ENCODE measurements at regions not wholly inside any gene's neighbourhood (a gene's known extent, or its start where the extent isn't known, plus 50 kb on each side); places are given as distances from the start of the nearest gene placed in this dataset.

- Histone ChIP-seq H3K36me3 (ENCODE audit: control insufficient read depth, insufficient read depth, low read length) (no peaks in the 10 kb centered on the region), H3K27ac (ENCODE audit: insufficient read depth, low read length, poor library complexity, severe bottlenecking) (no peak overlapping the region), H3K4me1 (ENCODE audit: control insufficient read depth, insufficient read depth, low read length, poor library complexity, severe bottlenecking) (no peaks in the 10 kb centered on the region), H3K4me3 (ENCODE audit: insufficient read depth, low read depth, low read length, poor library complexity, severe bottlenecking) (no peak overlapping the region), H3K9me3 (ENCODE audit: control insufficient read depth, low read length) (no peaks in the 10 kb centered on the region), H3K27me3 (replicated peaks; ENCODE audit: control insufficient read depth, insufficient read depth, low read length, poor library complexity, severe bottlenecking) (peaks cover 3% of the 10 kb centered on the region)
- DNase-seq = no peak
Observed at GRCh38 chr22:47245286-47245685, 482.8 kb downstream of the TBC1D22A start.

- H3K27me3 ChIP-seq (replicated peaks; ENCODE audit: control insufficient read depth, insufficient read depth, low read length, poor library complexity, severe bottlenecking) = peaks cover 3% of the 10 kb centered on the region
- no peak overlapping the region for H3K27ac ChIP-seq (ENCODE audit: insufficient read depth, low read length, poor library complexity, severe bottlenecking)
- DNase-seq = no peak
- no peaks in the 10 kb centered on the region for H3K36me3 ChIP-seq (ENCODE audit: control insufficient read depth, insufficient read depth, low read length)
- no peaks in the 10 kb centered on the region for H3K4me1 ChIP-seq (ENCODE audit: control insufficient read depth, insufficient read depth, low read length, poor library complexity, severe bottlenecking)
- no peaks in the 10 kb centered on the region for H3K9me3 ChIP-seq (ENCODE audit: control insufficient read depth, low read length)
- no peak overlapping the region for H3K4me3 ChIP-seq (ENCODE audit: insufficient read depth, low read depth, low read length, poor library complexity, severe bottlenecking)
Observed at GRCh38 chr22:47240116-47240515, 477.7 kb downstream of the TBC1D22A start.

DNA sequence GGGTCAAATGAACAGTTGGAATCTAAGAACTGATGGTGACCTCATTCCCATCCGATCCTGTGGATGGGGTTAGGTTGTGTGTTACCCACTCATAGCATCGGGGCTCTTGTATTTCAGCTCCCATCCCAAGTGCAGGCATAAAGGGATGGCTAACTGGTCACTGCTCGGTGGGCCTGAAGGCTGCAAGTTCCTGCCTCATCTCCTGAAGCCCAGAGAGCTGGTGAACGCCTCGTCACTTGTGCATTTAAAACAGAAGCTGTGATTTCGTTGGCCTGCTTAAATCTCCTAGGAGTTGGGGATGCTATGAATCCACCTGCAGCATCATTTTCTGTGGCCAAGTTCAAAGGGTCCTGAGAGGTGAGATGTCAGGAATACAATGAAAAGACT is 477.0 kb downstream of the TBC1D22A start:
- Histone ChIP-seq H3K9me3 (ENCODE audit: control insufficient read depth, low read length) (no peaks in the 10 kb centered on the region), H3K27ac (ENCODE audit: insufficient read depth, low read length, poor library complexity, severe bottlenecking) (no peak overlapping the region), H3K27me3 (replicated peaks; ENCODE audit: control insufficient read depth, insufficient read depth, low read length, poor library complexity, severe bottlenecking) (peaks cover 3% of the 10 kb centered on the region), H3K36me3 (ENCODE audit: control insufficient read depth, insufficient read depth, low read length) (no peaks in the 10 kb centered on the region), H3K4me1 (ENCODE audit: control insufficient read depth, insufficient read depth, low read length, poor library complexity, severe bottlenecking) (no peaks in the 10 kb centered on the region), H3K4me3 (ENCODE audit: insufficient read depth, low read depth, low read length, poor library complexity, severe bottlenecking) (no peak overlapping the region)
- no peak for DNase-seq

DNA sequence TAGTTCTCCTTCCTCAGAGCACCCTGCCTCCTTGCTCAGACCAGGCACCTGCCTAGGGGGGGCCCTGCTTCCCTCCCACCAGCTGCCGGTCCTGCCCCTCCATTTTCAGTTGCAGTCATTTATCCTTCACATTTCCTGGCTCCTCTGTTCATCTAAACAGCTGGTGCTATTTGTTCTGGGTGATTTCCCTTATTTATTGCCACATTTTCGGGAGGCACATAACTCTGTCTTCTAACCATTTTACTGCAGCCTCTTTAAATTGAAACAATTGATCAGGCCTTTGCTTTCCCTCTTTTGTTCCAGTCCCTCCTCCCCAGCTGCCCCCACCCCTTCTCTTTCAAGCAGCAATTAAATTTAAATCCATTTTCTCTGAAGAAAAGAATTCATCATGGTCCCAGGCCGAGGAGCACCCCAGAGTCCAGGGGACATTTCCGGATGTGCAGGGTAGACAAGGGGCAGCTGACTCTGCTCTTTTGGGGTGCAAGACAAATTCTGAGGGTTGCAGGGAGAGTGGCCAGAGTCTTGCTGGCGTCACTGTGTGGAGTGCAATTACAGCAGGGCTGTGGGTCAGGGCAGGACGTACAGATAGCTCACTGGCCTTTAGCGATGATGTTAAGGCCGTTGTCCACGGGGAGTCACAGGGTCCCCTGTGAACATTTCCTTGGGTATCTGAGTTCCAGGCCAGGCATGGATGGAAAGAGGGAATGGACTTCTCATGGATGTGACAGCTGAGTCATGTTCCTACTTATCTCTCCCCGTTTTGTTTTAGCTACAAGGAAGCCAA is 476.4 kb downstream of the TBC1D22A start:
- no peak for DNase-seq

GRCh38 chr22:47237890-47238480 is 475.5 kb downstream of the TBC1D22A start:
- no peak for DNase-seq
- H3K27me3 ChIP-seq (replicated peaks; ENCODE audit: control insufficient read depth, insufficient read depth, low read length, poor library complexity, severe bottlenecking) = peaks cover 3% of the 10 kb centered on the region
- H3K27ac ChIP-seq (ENCODE audit: insufficient read depth, low read length, poor library complexity, severe bottlenecking) = no peak overlapping the region

More for the DNA sequence above, 476.4 kb downstream of the TBC1D22A start:
- Histone ChIP-seq H3K4me1 (ENCODE audit: control insufficient read depth, insufficient read depth, low read length, poor library complexity, severe bottlenecking) (no peaks in the 10 kb centered on the region), H3K27me3 (replicated peaks; ENCODE audit: control insufficient read depth, insufficient read depth, low read length, poor library complexity, severe bottlenecking) (peaks cover 3% of the 10 kb centered on the region), H3K9me3 (ENCODE audit: control insufficient read depth, low read length) (no peaks in the 10 kb centered on the region), H3K27ac (ENCODE audit: insufficient read depth, low read length, poor library complexity, severe bottlenecking) (no peak overlapping the region), H3K36me3 (ENCODE audit: control insufficient read depth, insufficient read depth, low read length) (no peaks in the 10 kb centered on the region), H3K4me3 (ENCODE audit: insufficient read depth, low read depth, low read length, poor library complexity, severe bottlenecking) (no peak overlapping the region)

GRCh38 chr22:47236718-47237117 is 474.3 kb downstream of the TBC1D22A start:
- no peaks in the 10 kb centered on the region for H3K9me3 ChIP-seq (ENCODE audit: control insufficient read depth, low read length)

More at GRCh38 chr22:47237890-47238480, 475.5 kb downstream of the TBC1D22A start:
- H3K4me3 ChIP-seq (ENCODE audit: insufficient read depth, low read depth, low read length, poor library complexity, severe bottlenecking) = no peak overlapping the region
- no peaks in the 10 kb centered on the region for H3K4me1 ChIP-seq (ENCODE audit: control insufficient read depth, insufficient read depth, low read length, poor library complexity, severe bottlenecking)
- no peaks in the 10 kb centered on the region for H3K9me3 ChIP-seq (ENCODE audit: control insufficient read depth, low read length)
- no peaks in the 10 kb centered on the region for H3K36me3 ChIP-seq (ENCODE audit: control insufficient read depth, insufficient read depth, low read length)

DNA sequence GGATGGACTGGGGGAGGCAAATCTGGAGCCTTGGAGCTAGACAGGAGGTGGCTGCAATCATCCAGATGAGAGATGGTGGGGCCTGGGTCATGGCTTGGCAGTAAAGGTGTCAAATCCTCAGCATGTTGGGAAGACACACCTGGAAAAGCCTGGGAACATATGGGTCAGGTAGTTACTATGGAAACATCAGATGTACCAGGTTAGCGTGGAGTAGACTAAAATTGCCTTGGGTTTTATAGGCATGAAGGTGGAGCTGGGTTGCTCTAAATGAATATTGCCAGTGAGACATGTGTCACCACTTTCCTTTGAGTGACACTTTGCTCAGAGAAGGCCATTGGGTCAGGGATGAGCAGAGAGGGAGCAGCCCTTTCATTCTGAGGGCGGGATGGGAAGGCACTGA is 473.7 kb downstream of the TBC1D22A start:
- Histone ChIP-seq H3K4me3 (ENCODE audit: insufficient read depth, low read depth, low read length, poor library complexity, severe bottlenecking) (no peak overlapping the region), H3K27ac (ENCODE audit: insufficient read depth, low read length, poor library complexity, severe bottlenecking) (no peak overlapping the region), H3K36me3 (ENCODE audit: control insufficient read depth, insufficient read depth, low read length) (no peaks in the 10 kb centered on the region), H3K4me1 (ENCODE audit: control insufficient read depth, insufficient read depth, low read length, poor library complexity, severe bottlenecking) (no peaks in the 10 kb centered on the region), H3K9me3 (ENCODE audit: control insufficient read depth, low read length) (no peaks in the 10 kb centered on the region), H3K27me3 (replicated peaks; ENCODE audit: control insufficient read depth, insufficient read depth, low read length, poor library complexity, severe bottlenecking) (no peaks in the 10 kb centered on the region)
- DNase-seq = no peak

More at GRCh38 chr22:47236718-47237117, 474.3 kb downstream of the TBC1D22A start:
- H3K4me3 ChIP-seq (ENCODE audit: insufficient read depth, low read depth, low read length, poor library complexity, severe bottlenecking) = no peak overlapping the region
- H3K27me3 ChIP-seq (replicated peaks; ENCODE audit: control insufficient read depth, insufficient read depth, low read length, poor library complexity, severe bottlenecking) = no peaks in the 10 kb centered on the region
- no peaks in the 10 kb centered on the region for H3K4me1 ChIP-seq (ENCODE audit: control insufficient read depth, insufficient read depth, low read length, poor library complexity, severe bottlenecking)
- no peaks in the 10 kb centered on the region for H3K36me3 ChIP-seq (ENCODE audit: control insufficient read depth, insufficient read depth, low read length)
- H3K27ac ChIP-seq (ENCODE audit: insufficient read depth, low read length, poor library complexity, severe bottlenecking) = no peak overlapping the region
- DNase-seq = no peak

DNA sequence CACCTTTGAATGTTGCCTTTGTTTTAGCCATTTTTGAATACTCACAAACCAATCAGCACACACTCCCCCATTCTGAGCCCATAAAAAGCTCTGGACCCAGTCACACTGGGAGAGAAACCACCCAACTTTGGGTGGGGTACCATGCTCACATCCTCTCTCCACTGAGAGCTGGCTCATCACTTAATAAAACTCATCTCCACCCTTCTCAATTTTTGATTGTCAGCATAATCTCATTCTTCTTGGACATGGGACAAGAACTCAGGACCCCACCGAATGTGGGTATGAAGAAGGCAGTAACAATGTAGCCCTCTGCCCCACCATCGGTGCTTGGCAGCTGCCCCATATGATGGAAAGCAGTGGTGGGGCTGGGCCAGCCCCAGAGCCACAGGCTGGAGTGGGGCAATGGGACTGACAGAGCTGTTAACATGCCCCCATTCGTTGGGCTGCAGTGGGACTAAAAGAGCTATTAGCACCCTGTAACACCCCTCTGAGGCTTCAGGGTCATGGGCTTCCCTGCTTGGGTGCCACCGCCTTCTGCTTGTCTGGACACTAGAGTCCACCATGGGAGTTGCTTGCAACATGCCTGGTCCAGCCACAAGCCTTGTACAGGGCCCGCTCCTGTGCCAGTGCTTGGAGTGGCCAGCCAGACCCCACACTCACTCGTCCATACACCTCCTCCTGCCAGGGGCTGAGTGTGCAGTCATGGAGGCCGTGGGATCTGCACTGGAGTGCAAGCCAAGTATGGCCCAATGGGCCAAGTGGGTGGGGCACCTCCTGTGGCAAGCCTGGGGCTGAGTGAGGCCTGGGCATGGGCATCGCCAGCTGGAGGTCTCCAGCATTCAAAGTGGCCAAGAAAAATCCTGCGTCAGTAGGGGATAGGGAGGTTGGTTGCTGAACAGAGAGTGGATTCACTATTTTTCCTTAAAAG is 471.1 kb downstream of the TBC1D22A start:
- no peaks in the 10 kb centered on the region for H3K9me3 ChIP-seq (ENCODE audit: control insufficient read depth, low read length)
- no peaks in the 10 kb centered on the region for H3K27me3 ChIP-seq (replicated peaks; ENCODE audit: control insufficient read depth, insufficient read depth, low read length, poor library complexity, severe bottlenecking)
- no peak overlapping the region for H3K27ac ChIP-seq (ENCODE audit: insufficient read depth, low read length, poor library complexity, severe bottlenecking)
- no peak for DNase-seq
- H3K4me1 ChIP-seq (ENCODE audit: control insufficient read depth, insufficient read depth, low read length, poor library complexity, severe bottlenecking) = no peaks in the 10 kb centered on the region
- H3K4me3 ChIP-seq (ENCODE audit: insufficient read depth, low read depth, low read length, poor library complexity, severe bottlenecking) = no peak overlapping the region
- no peaks in the 10 kb centered on the region for H3K36me3 ChIP-seq (ENCODE audit: control insufficient read depth, insufficient read depth, low read length)

DNA sequence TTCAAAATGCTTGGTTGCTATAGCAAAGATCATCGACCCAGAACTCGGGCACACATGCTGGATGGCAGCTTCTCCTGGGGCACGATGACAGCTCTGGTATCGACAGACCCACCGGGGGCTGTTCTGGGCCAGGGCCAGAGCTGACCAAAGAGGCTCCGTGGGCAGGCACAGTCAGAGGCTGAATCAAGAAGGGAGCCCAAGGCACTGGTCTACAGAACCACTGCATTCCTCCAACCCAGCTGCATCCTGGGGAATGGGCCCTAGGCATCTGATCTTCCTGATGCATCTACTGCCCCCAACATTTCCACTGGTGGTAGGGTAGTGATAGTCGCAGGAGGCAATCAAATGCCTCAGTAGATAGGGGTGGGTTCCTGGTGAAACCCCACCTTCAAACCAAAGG is 470.3 kb downstream of the TBC1D22A start:
- Histone ChIP-seq H3K4me3 (ENCODE audit: insufficient read depth, low read depth, low read length, poor library complexity, severe bottlenecking) (no peak overlapping the region), H3K4me1 (ENCODE audit: control insufficient read depth, insufficient read depth, low read length, poor library complexity, severe bottlenecking) (no peaks in the 10 kb centered on the region), H3K9me3 (ENCODE audit: control insufficient read depth, low read length) (no peaks in the 10 kb centered on the region), H3K27me3 (replicated peaks; ENCODE audit: control insufficient read depth, insufficient read depth, low read length, poor library complexity, severe bottlenecking) (no peaks in the 10 kb centered on the region), H3K36me3 (ENCODE audit: control insufficient read depth, insufficient read depth, low read length) (no peaks in the 10 kb centered on the region), H3K27ac (ENCODE audit: insufficient read depth, low read length, poor library complexity, severe bottlenecking) (no peak overlapping the region)
- DNase-seq = no peak
